Neuronal stem cell (in vitro differentiated cells): ENCODE measurements at regions not wholly inside any gene's neighbourhood (a gene's known extent, or its start where the extent isn't known, plus 50 kb on each side); places are given as distances from the start of the nearest gene placed in this dataset.

Source experiments
- DNase-seq: peaks from one replicate; pipeline ENCODE4 v3.0.0-alpha.2; 2013; ENCODE audit warnings: low spot score
- H2AFZ ChIP-seq: one replicate; pipeline ENCODE4 v1.6.1; 2013; ENCODE audit warnings: mild to moderate bottlenecking, low read length, inconsistent platforms
- H2AK5ac ChIP-seq: 2 replicates; pipeline ENCODE4 v1.6.1; 2013; ENCODE audit warnings: low read depth, mild to moderate bottlenecking, inconsistent platforms, low read length, moderate library complexity, mixed read lengths
- H2BK120ac ChIP-seq: 2 replicates; pipeline ENCODE4 v1.6.1; 2013; ENCODE audit warnings: low read depth, mild to moderate bottlenecking, inconsistent platforms, low read length, moderate library complexity, mixed read lengths
- H2BK12ac ChIP-seq: one replicate; pipeline ENCODE4 v1.6.1; 2013; ENCODE audit warnings: low read length, inconsistent platforms
- H2BK15ac ChIP-seq: 2 replicates; pipeline ENCODE4 v1.6.1; 2013; ENCODE audit warnings: mild to moderate bottlenecking, low read length, inconsistent platforms, mixed read lengths
- H2BK5ac ChIP-seq: one replicate; pipeline ENCODE4 v1.6.1; 2013; ENCODE audit warnings: inconsistent platforms, mild to moderate bottlenecking, low read length, moderate library complexity
- H3K14ac ChIP-seq: one replicate; pipeline ENCODE4 v1.6.1; 2013; ENCODE audit warnings: low read length, inconsistent platforms
- H3K18ac ChIP-seq: 2 replicates; pipeline ENCODE4 v1.6.1; 2013; ENCODE audit warnings: low read length, inconsistent platforms
- H3K23ac ChIP-seq: 2 replicates; pipeline ENCODE4 v1.6.1; 2013; ENCODE audit warnings: low read depth, mild to moderate bottlenecking, mixed read lengths, low read length, inconsistent platforms; ENCODE audit not compliant: poor library complexity
- H3K27ac ChIP-seq: replicated peaks from 3 replicates; pipeline ENCODE4 v1.5.1; 2013; ENCODE audit warnings: low read length, inconsistent platforms
- H3K27me3 ChIP-seq, 3 experiments: 2 replicates each; pipeline ENCODE4 v1.6.1; 2013; ENCODE audit warnings: low read length in 3 of 3, mild to moderate bottlenecking in 2 of 3, inconsistent platforms in 1 of 3, low read depth in 1 of 3, mixed read lengths in 1 of 3, moderate library complexity in 1 of 3; ENCODE audit not compliant: control insufficient read depth in 3 of 3, insufficient read depth in 3 of 3
- H3K36me3 ChIP-seq, 2 donors: replicated peaks in 1 of 2; 2 replicates each; pipeline ENCODE4 v1.6.1; 2013; ENCODE audit warnings: low read length in 2 of 2; ENCODE audit not compliant: control insufficient read depth in 2 of 2, insufficient read depth in 2 of 2
- H3K4ac ChIP-seq: 2 replicates; pipeline ENCODE4 v1.6.1; 2013; ENCODE audit warnings: inconsistent platforms, mild to moderate bottlenecking, low read length, moderate library complexity
- H3K4me1 ChIP-seq, 2 donors: 1 replicate in 1 of 2; 2 replicates in 1 of 2; pipeline ENCODE4 v1.6.1; 2013; ENCODE audit warnings: low read length in 2 of 2, low read depth in 1 of 2; ENCODE audit not compliant: control insufficient read depth in 2 of 2, insufficient read depth in 1 of 2
- H3K4me2 ChIP-seq: one replicate; pipeline ENCODE4 v1.6.1; 2013; ENCODE audit warnings: mild to moderate bottlenecking, low read length, inconsistent platforms; ENCODE audit not compliant: insufficient read depth, poor library complexity, severe bottlenecking
- H3K4me3 ChIP-seq, 2 donors: 2 replicates each; pipeline ENCODE4 v1.5.1; 2013; ENCODE audit warnings: low read length in 2 of 2, mild to moderate bottlenecking in 2 of 2, inconsistent platforms in 1 of 2, moderate library complexity in 1 of 2
- H3K79me1 ChIP-seq: one replicate; pipeline ENCODE4 v1.6.1; 2013; ENCODE audit warnings: low read depth, mild to moderate bottlenecking, inconsistent platforms, low read length, moderate library complexity
- H3K9ac ChIP-seq: one replicate; pipeline ENCODE4 v1.6.1; 2013; ENCODE audit warnings: mild to moderate bottlenecking, low read depth, low read length, inconsistent platforms; ENCODE audit not compliant: poor library complexity
- H3K9me3 ChIP-seq, 2 donors: replicated peaks in 1 of 2; 2 replicates each; pipeline versions ENCODE3 to v1.6.1; 2013; ENCODE audit warnings: low read length in 2 of 2, mild to moderate bottlenecking in 2 of 2, inconsistent platforms in 1 of 2, low read depth in 1 of 2, mixed read lengths in 1 of 2, moderate library complexity in 1 of 2; ENCODE audit not compliant: control insufficient read depth in 2 of 2, insufficient read depth in 1 of 2
- H4K8ac ChIP-seq: one replicate; pipeline ENCODE4 v1.6.1; 2013; ENCODE audit warnings: low read depth, mild to moderate bottlenecking, inconsistent platforms, low read length, moderate library complexity
- H4K91ac ChIP-seq: one replicate; pipeline ENCODE4 v1.6.1; 2013; ENCODE audit warnings: low read length, low read depth, mild to moderate bottlenecking, inconsistent platforms; ENCODE audit not compliant: poor library complexity
- WGBS, 2 donors: extraction: QIAGEN DNeasy Blood & Tissue Kit; methylation state at CpG; one replicate each; pipeline ENCODE4 v1.1.7; 2013; ENCODE audit warnings: missing lambda C conversion rate in 2 of 2, mixed read lengths in 1 of 2; ENCODE audit not compliant: insufficient read length in 2 of 2, insufficient replicate concordance in 1 of 2; ENCODE audit errors: extremely low coverage in 2 of 2; 5-methylcytosine and 5-hydroxymethylcytosine counted together

DNA sequence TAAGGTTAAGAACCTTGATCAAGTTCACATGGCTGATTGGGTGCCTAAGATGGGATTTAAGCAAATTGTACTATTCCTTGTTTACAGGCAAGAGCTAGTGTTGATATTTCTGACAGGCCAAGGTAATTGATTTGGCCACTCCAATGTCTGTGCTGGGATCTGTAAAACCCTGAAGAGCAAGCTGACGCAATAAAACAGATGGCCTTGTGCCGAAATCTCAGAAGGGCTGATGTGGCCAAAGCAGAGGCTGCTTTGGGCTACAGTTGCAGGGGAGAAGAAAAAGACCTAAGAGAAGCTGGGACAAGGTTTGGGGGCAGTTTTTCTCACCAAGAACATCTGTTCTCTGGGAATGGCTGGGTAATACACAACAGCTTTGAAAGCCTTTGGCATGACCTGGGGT, 463.2 kb upstream of the ZNF608 start:
- no peak overlapping the region for H2BK120ac ChIP-seq
- H4K91ac ChIP-seq: no peak overlapping the region
- H2BK12ac ChIP-seq: no peak overlapping the region
- WGBS, 2 donors: no CpG with 5 or more reads among the region's 2 CpGs
- H3K27ac ChIP-seq: no peak overlapping the region
- H3K23ac ChIP-seq: no peak overlapping the region
- no peak overlapping the region for H2AK5ac ChIP-seq
- H3K36me3 ChIP-seq: no peaks in the 10 kb centered on the region
- no peak overlapping the region for H3K9ac ChIP-seq
- no peak for DNase-seq
- H2AFZ ChIP-seq: no peak overlapping the region
- no peak overlapping the region for H3K4ac ChIP-seq
- no peaks in the 10 kb centered on the region for H3K79me1 ChIP-seq
- H2BK15ac ChIP-seq: no peak overlapping the region
- H3K18ac ChIP-seq: no peak overlapping the region
- H3K27me3 ChIP-seq: no peaks in the 10 kb centered on the region
- no peak overlapping the region for H2BK5ac ChIP-seq
- no peak overlapping the region for H3K4me2 ChIP-seq
- no peak overlapping the region for H4K8ac ChIP-seq
- H3K4me1 ChIP-seq: no peaks in the 10 kb centered on the region
- no peak overlapping the region for H3K4me3 ChIP-seq
- H3K9me3 ChIP-seq: no peaks in the 10 kb centered on the region
- no peak overlapping the region for H3K14ac ChIP-seq

DNA sequence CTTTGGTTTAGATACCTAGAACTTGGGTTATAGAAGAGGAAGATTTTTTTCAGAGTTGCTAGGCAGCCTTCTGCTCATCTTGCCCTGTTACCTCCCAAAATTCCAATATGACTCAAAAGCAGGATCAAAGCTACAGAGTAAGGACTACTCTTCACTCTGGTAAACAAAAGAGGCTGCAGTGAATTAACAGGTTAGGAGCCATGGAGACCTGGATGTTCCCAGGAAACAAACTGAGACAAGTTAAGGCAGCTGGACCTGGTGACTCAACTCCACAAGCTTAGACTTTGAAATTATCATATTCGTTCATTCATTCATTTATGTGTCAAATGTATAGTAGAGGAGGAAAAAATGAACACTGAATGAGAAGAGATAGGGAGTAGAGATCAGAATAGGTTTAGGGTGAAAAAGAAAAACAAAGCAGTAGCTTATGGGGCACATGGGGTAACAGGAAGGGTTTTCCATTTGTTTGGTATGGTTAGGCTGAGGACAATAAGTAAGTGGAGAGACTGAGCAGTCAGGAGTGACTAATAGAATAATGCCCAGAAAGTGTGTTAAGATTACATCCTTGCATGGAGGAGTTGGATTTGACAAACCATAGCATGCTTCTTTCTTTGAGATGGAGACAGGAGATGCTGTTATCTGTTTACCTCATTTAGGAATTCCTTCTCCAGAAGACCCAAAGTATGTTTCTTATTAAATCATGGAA, 464.0 kb upstream of the ZNF608 start:
- no peak for DNase-seq
- H3K23ac ChIP-seq: no peak overlapping the region
- H3K36me3 ChIP-seq: no peaks in the 10 kb centered on the region
- no peak overlapping the region for H3K27ac ChIP-seq
- H3K9me3 ChIP-seq: no peaks in the 10 kb centered on the region
- H2BK120ac ChIP-seq: no peak overlapping the region
- H2BK15ac ChIP-seq: no peak overlapping the region
- H3K79me1 ChIP-seq: no peaks in the 10 kb centered on the region
- no peak overlapping the region for H3K18ac ChIP-seq
- H4K8ac ChIP-seq: no peak overlapping the region
- H3K4me1 ChIP-seq: no peaks in the 10 kb centered on the region
- no peak overlapping the region for H3K4me2 ChIP-seq
- no peak overlapping the region for H2AK5ac ChIP-seq
- no peak overlapping the region for H3K4ac ChIP-seq
- H3K14ac ChIP-seq: no peak overlapping the region
- H2BK5ac ChIP-seq: no peak overlapping the region
- no peak overlapping the region for H4K91ac ChIP-seq
- WGBS, 2 donors: no CpG with 5 or more reads among the region's 1 CpG
- H3K27me3 ChIP-seq: no peaks in the 10 kb centered on the region
- H3K9ac ChIP-seq: no peak overlapping the region
- no peak overlapping the region for H2AFZ ChIP-seq
- H3K4me3 ChIP-seq: no peak overlapping the region
- H2BK12ac ChIP-seq: no peak overlapping the region

DNA sequence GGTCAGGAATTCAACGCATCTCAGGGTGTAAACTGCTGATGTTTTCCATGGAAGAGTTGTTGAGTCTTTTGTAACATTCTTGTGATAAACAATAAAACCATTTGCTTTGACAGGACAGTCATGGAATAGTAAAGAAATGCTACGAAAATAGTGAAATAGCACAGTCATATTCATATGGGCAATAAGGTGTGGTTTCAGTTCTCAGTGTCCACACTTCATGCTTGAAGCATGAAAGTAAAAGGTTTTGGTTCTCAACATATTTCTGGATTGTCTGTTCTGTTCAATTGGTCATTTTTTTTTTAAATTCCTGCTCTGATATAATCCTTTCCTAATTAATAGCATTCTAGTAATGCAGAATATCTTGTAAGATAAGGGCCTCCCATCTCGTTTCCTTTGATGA, 467.6 kb upstream of the ZNF608 start:
- Histone ChIP-seq H3K4me1 (no peaks in the 10 kb centered on the region), H3K79me1 (no peaks in the 10 kb centered on the region), H2BK15ac (no peak overlapping the region), H3K14ac (no peak overlapping the region), H2BK5ac (no peak overlapping the region), H3K9me3 (peaks cover 0 to 3% of the 10 kb centered on the region in 2 donors), H3K4me3 (no peak overlapping the region), H3K4me2 (no peak overlapping the region), H3K4ac (no peak overlapping the region), H4K8ac (no peak overlapping the region), H2BK12ac (no peak overlapping the region), H3K27ac (no peak overlapping the region), H2AFZ (no peak overlapping the region), H3K27me3 (no peaks in the 10 kb centered on the region), H3K18ac (no peak overlapping the region), H2BK120ac (no peak overlapping the region), H3K36me3 (no peaks in the 10 kb centered on the region), H3K9ac (no peak overlapping the region), H4K91ac (no peak overlapping the region), H3K23ac (no peak overlapping the region), H2AK5ac (no peak overlapping the region)
- WGBS, 2 donors: no CpG with 5 or more reads among the region's 3 CpGs
- no peak for DNase-seq

DNA sequence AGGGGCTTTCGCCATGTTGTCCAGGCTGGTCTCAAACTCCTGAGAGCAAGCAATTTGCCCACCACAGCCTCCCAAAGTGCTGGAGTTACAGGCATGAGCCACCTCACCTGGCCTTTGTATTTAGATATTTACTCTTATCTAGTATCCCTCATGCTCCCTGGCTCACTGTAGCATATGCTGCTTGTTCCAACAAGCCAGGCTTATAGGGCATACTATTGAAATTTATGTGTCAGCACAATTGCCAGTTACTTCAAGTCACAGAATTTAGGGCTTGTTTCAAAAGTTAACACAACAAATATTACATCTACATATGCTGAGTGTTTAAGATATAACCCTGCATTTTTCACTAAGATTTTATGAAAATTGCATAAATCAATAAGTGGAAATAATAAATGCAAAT, 469.2 kb upstream of the ZNF608 start:
- Histone ChIP-seq H3K23ac (no peak overlapping the region), H3K4me1 (no peaks in the 10 kb centered on the region), H3K4me2 (no peak overlapping the region), H4K91ac (no peak overlapping the region), H3K36me3 (no peaks in the 10 kb centered on the region), H2BK15ac (no peak overlapping the region), H3K14ac (no peak overlapping the region), H3K9ac (no peak overlapping the region), H2AFZ (no peak overlapping the region), H3K4ac (no peak overlapping the region), H3K27me3 (no peaks in the 10 kb centered on the region), H2BK5ac (no peak overlapping the region), H3K18ac (no peak overlapping the region), H3K4me3 (no peak overlapping the region), H3K9me3 (peaks cover 0 to 3% of the 10 kb centered on the region in 2 donors), H4K8ac (no peak overlapping the region), H2AK5ac (no peak overlapping the region), H3K27ac (no peak overlapping the region), H2BK120ac (no peak overlapping the region), H3K79me1 (no peaks in the 10 kb centered on the region), H2BK12ac (no peak overlapping the region)
- no CpG with 5 or more reads among the region's 1 CpG for WGBS, 2 donors
- no peak for DNase-seq
